SU-DHL-6 (cell line): ENCODE measurements at regions not wholly inside any gene's neighbourhood (a gene's known extent, or its start where the extent isn't known, plus 50 kb on each side); places are given as distances from the start of the nearest gene placed in this dataset.

Source experiments
- H2AFZ ChIP-seq: fragments of 200-600 bp; sonication (generic); 2 replicates; pipeline ENCODE4 v1.6.1; 2014; ENCODE audit warnings: low read depth, mild to moderate bottlenecking, moderate library complexity, mixed read lengths, antibody characterized with exemption, low read length; ENCODE audit not compliant: severe bottlenecking
- H3F3A ChIP-seq: fragments of 200-600 bp; shearing (Covaris generic); 2 replicates; pipeline ENCODE4 v1.6.0; 2016; ENCODE audit warnings: antibody characterized with exemption, mild to moderate bottlenecking; ENCODE audit not compliant: insufficient read depth
- H3K27ac ChIP-seq: fragments of 200-600 bp; sonication (generic); 2 replicates; pipeline ENCODE4 v1.5.1; 2016; ENCODE audit warnings: low read depth, mild to moderate bottlenecking, low read length, moderate library complexity, mixed read lengths
- H3K27me3 ChIP-seq: fragments of 200-600 bp; sonication (generic), shearing (Covaris generic); 2 replicates; pipeline ENCODE4 v1.6.0; 2014; ENCODE audit warnings: mild to moderate bottlenecking, low read length
- H3K36me3 ChIP-seq: fragments of 200-600 bp; sonication (generic); 2 replicates; pipeline ENCODE4 v1.6.1; 2014; ENCODE audit warnings: mild to moderate bottlenecking, low read length, mixed read lengths
- H3K4me2 ChIP-seq: fragments of 300-600, 200-600 bp; shearing (Covaris generic), sonication (generic); 2 replicates; pipeline ENCODE4 v1.6.0; 2014; ENCODE audit warnings: low read length, low read depth, mild to moderate bottlenecking; ENCODE audit not compliant: poor library complexity, severe bottlenecking
- H3K4me3 ChIP-seq: fragments of 200-600 bp; sonication (generic); 2 replicates; pipeline ENCODE4 v1.5.1; 2014; ENCODE audit warnings: antibody characterized with exemption, low read length, mild to moderate bottlenecking, mixed read lengths; ENCODE audit not compliant: insufficient read depth, poor library complexity, severe bottlenecking
- H3K79me2 ChIP-seq: fragments of 200-600 bp; sonication (generic); 2 replicates; pipeline ENCODE4 v1.6.1; 2014; ENCODE audit warnings: mild to moderate bottlenecking, low read length, moderate library complexity; ENCODE audit not compliant: insufficient read depth
- H3K9ac ChIP-seq: fragments of 200-600 bp; sonication (generic); 2 replicates; pipeline ENCODE4 v1.7.0; 2014; ENCODE audit warnings: mild to moderate bottlenecking, low read length
- H3K9me2 ChIP-seq: fragments of 200-600 bp; sonication (generic); replicated peaks from 2 replicates; pipeline ENCODE4 v1.6.1; 2014; ENCODE audit warnings: low read length; ENCODE audit not compliant: insufficient read depth
- H3K9me3 ChIP-seq: fragments of 200-600 bp; sonication (generic); 2 replicates; pipeline ENCODE4 v1.6.1; 2014; ENCODE audit warnings: low read length, mixed read lengths; ENCODE audit not compliant: insufficient read depth
- H4K20me1 ChIP-seq: fragments of 200-600 bp; sonication (generic); 2 replicates; pipeline ENCODE4 v1.6.1; 2014; ENCODE audit warnings: low read depth, mild to moderate bottlenecking, antibody characterized with exemption, low read length, moderate library complexity, mixed read lengths
- CTCF ChIP-seq: fragments of 200-600 bp; sonication (generic); IDR thresholded peaks from one replicate; pipeline ENCODE4 v1.5.1; 2017; ENCODE audit warnings: antibody characterized with exemption, mild to moderate bottlenecking, low read length, moderate library complexity; ENCODE audit not compliant: insufficient read depth, poor library complexity, severe bottlenecking
- EZH2phosphoT487 ChIP-seq: fragments of 200-600 bp; sonication (generic), shearing (Covaris generic); conservative IDR thresholded peaks from 2 replicates; pipeline ENCODE4 v1.6.1; 2018; ENCODE audit warnings: mild to moderate bottlenecking, antibody characterized with exemption, low read length, moderate library complexity, mixed read lengths

DNA sequence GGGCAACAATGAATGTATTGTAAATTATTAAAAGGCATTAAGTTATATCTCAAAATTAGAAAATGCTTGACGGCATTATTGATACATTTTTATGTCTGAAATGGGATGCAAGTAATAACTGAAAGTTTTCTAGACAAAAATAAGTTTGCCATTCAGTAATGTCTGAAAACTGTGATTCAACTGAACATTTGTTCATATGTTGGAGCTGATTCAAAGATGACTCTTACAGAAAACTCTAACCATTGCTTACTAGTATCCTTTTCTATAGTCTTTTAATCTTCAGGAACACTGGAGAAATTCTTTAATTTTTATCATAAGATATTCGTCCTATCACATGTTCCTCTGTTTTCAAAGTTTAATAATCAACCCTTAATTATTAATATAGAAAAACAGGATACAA lies 71.1 kb upstream of the TFEC start:
- Histone ChIP-seq H3F3A (no peaks in the 10 kb centered on the region), H3K9me2 (no peaks in the 10 kb centered on the region), H3K4me2 (no peak overlapping the region), H3K4me3 (no peak overlapping the region), H3K36me3 (no peaks in the 10 kb centered on the region), H3K79me2 (no peaks in the 10 kb centered on the region), H4K20me1 (no peaks in the 10 kb centered on the region), H3K27ac (no peak overlapping the region), H3K27me3 (no peaks in the 10 kb centered on the region), H3K9ac (no peak overlapping the region), H3K9me3 (no peaks in the 10 kb centered on the region), H2AFZ (no peak overlapping the region)
- no peak for TF ChIP-seq CTCF
- no peak for TF ChIP-seq EZH2phosphoT487

DNA sequence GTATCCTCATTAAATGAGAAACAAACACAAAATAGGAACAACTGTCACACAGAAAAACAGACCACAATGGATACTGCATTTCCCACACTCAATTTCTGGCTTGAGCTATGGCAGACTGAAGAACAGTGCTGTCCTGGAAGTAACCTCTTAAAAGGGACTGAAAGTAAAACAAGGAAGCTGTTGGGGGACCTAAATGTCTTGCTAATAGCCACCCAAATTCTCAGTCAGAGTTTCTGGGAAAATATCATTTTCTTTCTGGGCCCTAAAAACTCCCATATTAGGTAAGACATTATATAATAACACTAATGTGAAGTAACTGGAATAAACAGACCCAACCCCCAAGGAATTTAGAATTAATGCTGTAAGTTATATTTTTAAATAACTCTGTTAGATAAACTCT lies 80.9 kb upstream of the TFEC start:
- no peaks in the 10 kb centered on the region for H3K36me3 ChIP-seq
- H3K9me2 ChIP-seq = no peaks in the 10 kb centered on the region
- no peak overlapping the region for H3K4me3 ChIP-seq
- no peaks in the 10 kb centered on the region for H3K27me3 ChIP-seq
- no peak overlapping the region for H2AFZ ChIP-seq
- no peaks in the 10 kb centered on the region for H3F3A ChIP-seq
- no peaks in the 10 kb centered on the region for H4K20me1 ChIP-seq
- H3K9ac ChIP-seq = no peak overlapping the region
- H3K79me2 ChIP-seq = no peaks in the 10 kb centered on the region
- H3K4me2 ChIP-seq = no peak overlapping the region
- no peak overlapping the region for H3K27ac ChIP-seq
- TF ChIP-seq EZH2phosphoT487 (no peak), CTCF (no peak)
- H3K9me3 ChIP-seq = no peaks in the 10 kb centered on the region

DNA sequence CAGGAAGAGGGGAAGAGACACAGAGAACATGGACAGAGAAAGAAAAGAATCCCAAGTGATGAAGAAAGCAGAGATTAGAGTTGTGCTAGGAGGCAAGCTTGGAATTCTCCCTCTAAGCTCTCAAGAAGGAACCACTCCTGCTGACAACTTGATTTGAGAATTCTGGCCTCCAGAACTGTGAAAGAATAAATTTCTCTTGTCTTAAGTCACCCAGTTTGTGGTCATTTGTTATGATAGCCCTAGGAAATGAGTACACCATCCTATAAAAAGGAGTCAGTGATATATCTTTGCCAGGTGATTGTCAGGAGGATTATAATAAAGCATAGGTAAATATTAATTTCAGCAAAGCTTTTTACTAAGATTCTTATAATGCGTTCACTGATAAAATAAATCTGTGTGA lies 82.7 kb upstream of the TFEC start:
- H3K79me2 ChIP-seq = no peaks in the 10 kb centered on the region
- H3K9me2 ChIP-seq = no peaks in the 10 kb centered on the region
- no peak overlapping the region for H2AFZ ChIP-seq
- TF ChIP-seq CTCF (no peak), EZH2phosphoT487 (no peak)
- H3K4me2 ChIP-seq = no peak overlapping the region
- no peaks in the 10 kb centered on the region for H3K9me3 ChIP-seq
- no peak overlapping the region for H3K4me3 ChIP-seq
- H3K27ac ChIP-seq = no peak overlapping the region
- H3K9ac ChIP-seq = no peak overlapping the region
- no peaks in the 10 kb centered on the region for H3F3A ChIP-seq
- H3K27me3 ChIP-seq = no peaks in the 10 kb centered on the region
- H3K36me3 ChIP-seq = no peaks in the 10 kb centered on the region
- H4K20me1 ChIP-seq = no peaks in the 10 kb centered on the region

DNA sequence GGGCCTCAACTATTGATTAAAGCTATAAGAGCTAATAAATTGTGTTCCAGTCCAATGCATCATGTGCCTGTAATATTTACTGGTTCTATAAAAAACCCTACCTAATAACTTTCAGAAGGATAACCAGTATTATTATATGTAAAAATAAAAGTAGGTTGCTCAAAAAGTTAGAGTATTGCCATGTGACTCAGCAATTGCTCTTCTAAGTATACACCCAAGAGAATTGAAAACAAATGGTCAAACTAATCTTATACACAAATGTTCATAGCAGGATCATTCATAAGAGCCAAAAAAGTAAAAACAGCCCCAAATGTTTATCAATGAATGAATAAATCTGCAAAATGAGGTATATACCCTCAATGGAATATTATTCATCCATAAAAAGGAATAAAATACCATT lies 89.5 kb upstream of the TES start:
- Histone ChIP-seq H3K9me2 (no peaks in the 10 kb centered on the region), H2AFZ (no peak overlapping the region), H3K27ac (no peak overlapping the region), H3K9me3 (no peaks in the 10 kb centered on the region), H3K4me2 (no peak overlapping the region), H4K20me1 (no peaks in the 10 kb centered on the region), H3K79me2 (no peaks in the 10 kb centered on the region), H3K36me3 (no peaks in the 10 kb centered on the region), H3K4me3 (no peak overlapping the region), H3K9ac (no peak overlapping the region), H3K27me3 (no peaks in the 10 kb centered on the region), H3F3A (no peaks in the 10 kb centered on the region)
- TF ChIP-seq EZH2phosphoT487 = no peak
- no peak for TF ChIP-seq CTCF
